DND-41 (cell line): ENCODE measurements at regions not wholly inside any gene's neighbourhood (a gene's known extent, or its start where the extent isn't known, plus 50 kb on each side); places are given as distances from the start of the nearest gene placed in this dataset.

ENCODE experiments used
- ATAC-seq: fragments of 200-7000 bp; cut with Tn5 transposase; 3 replicates; pipeline ENCODE4 v1.9.1; 2021; ENCODE audit warnings: low read depth; ENCODE audit not compliant: insufficient read depth
- DNase-seq: peaks from one replicate; pipeline ENCODE4 v3.0.0-alpha.2; 2020
- H2AFZ ChIP-seq: 2 replicates; pipeline ENCODE4 v1.6.0; 2012; ENCODE audit warnings: low read depth, low read length
- H3K27ac ChIP-seq: 2 replicates; pipeline ENCODE4 v1.5.1; 2012; ENCODE audit warnings: low read length, inconsistent platforms
- H3K27me3 ChIP-seq: fragments of 200-600 bp; sonication (generic); 2 replicates; pipeline ENCODE4 v1.6.0; 2012; ENCODE audit warnings: low read length, mild to moderate bottlenecking, inconsistent platforms; ENCODE audit not compliant: insufficient read depth, poor library complexity
- H3K36me3 ChIP-seq: 2 replicates; pipeline ENCODE4 v1.5.1; 2012; ENCODE audit warnings: low read length, inconsistent platforms; ENCODE audit not compliant: insufficient read depth
- H3K4me1 ChIP-seq: 2 replicates; pipeline ENCODE4 v1.5.1; 2012; ENCODE audit warnings: mild to moderate bottlenecking, low read length; ENCODE audit not compliant: insufficient read depth
- H3K4me2 ChIP-seq: 2 replicates; pipeline ENCODE4 v1.6.0; 2012; ENCODE audit warnings: mild to moderate bottlenecking, moderate library complexity, low read length, inconsistent platforms; ENCODE audit not compliant: insufficient read depth
- H3K4me3 ChIP-seq, 2 experiments: fragments of 200-600 bp in 1 of 2; shearing (Covaris generic) in 1 of 2; 2 replicates each; pipeline ENCODE4 v1.5.1; 2012 to 2016; ENCODE audit warnings: inconsistent platforms in 2 of 2, low read length in 2 of 2, mild to moderate bottlenecking in 2 of 2, low read depth in 1 of 2, moderate library complexity in 1 of 2
- H3K79me2 ChIP-seq: 2 replicates; pipeline ENCODE4 v1.6.0; 2012; ENCODE audit warnings: low read length, inconsistent platforms; ENCODE audit not compliant: insufficient read depth
- H3K9ac ChIP-seq: 2 replicates; pipeline ENCODE4 v1.6.0; 2012; ENCODE audit warnings: low read depth, mild to moderate bottlenecking, inconsistent platforms, low read length, moderate library complexity
- H3K9me3 ChIP-seq: 2 replicates; pipeline ENCODE4 v1.5.1; 2012; ENCODE audit warnings: low read length, moderate library complexity, mild to moderate bottlenecking, inconsistent platforms; ENCODE audit not compliant: insufficient read depth, severe bottlenecking
- H4K20me1 ChIP-seq: 2 replicates; pipeline ENCODE4 v1.6.0; 2012; ENCODE audit warnings: low read length; ENCODE audit not compliant: insufficient read depth
- EZH2 ChIP-seq: IDR thresholded peaks from 3 replicates; pipeline ENCODE4 v1.6.1; 2012; ENCODE audit warnings: borderline replicate concordance, low read depth, mild to moderate bottlenecking, moderate library complexity, low read length, inconsistent platforms; ENCODE audit not compliant: severe bottlenecking
- TF ChIP-seq, protein P1 (sequence below): IDR thresholded peaks from 2 replicates; pipeline ENCODE4 v1.5.1; 2012; ENCODE audit warnings: borderline replicate concordance, low read length, moderate library complexity, mild to moderate bottlenecking; ENCODE audit not compliant: poor library complexity, severe bottlenecking; ENCODE audit errors: extremely low read depth

GRCh38 chr3:182621435-182622240 lies 171.7 kb upstream of the ATP11B start:
- Histone ChIP-seq H3K36me3 (no peaks in the 10 kb centered on the region), H3K4me3 (no peak overlapping the region), H3K4me2 (no peak overlapping the region), H3K9me3 (no peaks in the 10 kb centered on the region), H3K27me3 (peaks cover 12% of the 10 kb centered on the region), H3K9ac (no peak overlapping the region), H3K4me1 (no peaks in the 10 kb centered on the region), H4K20me1 (no peaks in the 10 kb centered on the region), H2AFZ (no peak overlapping the region), H3K79me2 (no peaks in the 10 kb centered on the region), H3K27ac (no peak overlapping the region)
- no peak for TF ChIP-seq EZH2
- TF ChIP-seq, protein P1, sequence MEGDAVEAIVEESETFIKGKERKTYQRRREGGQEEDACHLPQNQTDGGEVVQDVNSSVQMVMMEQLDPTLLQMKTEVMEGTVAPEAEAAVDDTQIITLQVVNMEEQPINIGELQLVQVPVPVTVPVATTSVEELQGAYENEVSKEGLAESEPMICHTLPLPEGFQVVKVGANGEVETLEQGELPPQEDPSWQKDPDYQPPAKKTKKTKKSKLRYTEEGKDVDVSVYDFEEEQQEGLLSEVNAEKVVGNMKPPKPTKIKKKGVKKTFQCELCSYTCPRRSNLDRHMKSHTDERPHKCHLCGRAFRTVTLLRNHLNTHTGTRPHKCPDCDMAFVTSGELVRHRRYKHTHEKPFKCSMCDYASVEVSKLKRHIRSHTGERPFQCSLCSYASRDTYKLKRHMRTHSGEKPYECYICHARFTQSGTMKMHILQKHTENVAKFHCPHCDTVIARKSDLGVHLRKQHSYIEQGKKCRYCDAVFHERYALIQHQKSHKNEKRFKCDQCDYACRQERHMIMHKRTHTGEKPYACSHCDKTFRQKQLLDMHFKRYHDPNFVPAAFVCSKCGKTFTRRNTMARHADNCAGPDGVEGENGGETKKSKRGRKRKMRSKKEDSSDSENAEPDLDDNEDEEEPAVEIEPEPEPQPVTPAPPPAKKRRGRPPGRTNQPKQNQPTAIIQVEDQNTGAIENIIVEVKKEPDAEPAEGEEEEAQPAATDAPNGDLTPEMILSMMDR, result peak; percentile 28
- no peak for DNase-seq
- no peak for ATAC-seq

DNA sequence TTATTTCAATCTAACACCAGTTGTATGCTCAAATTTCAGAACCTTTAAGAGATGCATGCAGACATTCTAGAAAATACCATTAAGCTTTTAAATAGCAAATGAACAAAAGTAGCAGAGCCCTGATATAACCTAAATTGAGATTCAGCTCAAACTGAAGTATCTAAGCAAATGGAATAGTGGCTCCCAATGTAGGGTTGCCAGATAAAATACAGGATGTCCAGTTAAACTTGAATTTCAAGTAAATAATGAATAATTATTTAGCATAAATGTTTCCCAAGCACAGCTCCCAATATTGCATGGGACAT lies 171.1 kb upstream of the ATP11B start:
- H3K4me1 ChIP-seq, result no peaks in the 10 kb centered on the region
- H3K9me3 ChIP-seq, result no peaks in the 10 kb centered on the region
- TF ChIP-seq, protein P1, result peak; percentile 1
- no peak for TF ChIP-seq EZH2
- no peaks in the 10 kb centered on the region for H3K36me3 ChIP-seq
- H3K79me2 ChIP-seq, result no peaks in the 10 kb centered on the region
- H3K4me2 ChIP-seq, result no peak overlapping the region
- H3K27me3 ChIP-seq, result peaks cover 6% of the 10 kb centered on the region
- H3K27ac ChIP-seq, result no peak overlapping the region
- H4K20me1 ChIP-seq, result no peaks in the 10 kb centered on the region
- DNase-seq (no peak), ATAC-seq (no peak)
- H2AFZ ChIP-seq, result no peak overlapping the region
- no peak overlapping the region for H3K9ac ChIP-seq
- no peak overlapping the region for H3K4me3 ChIP-seq

- no peak for DNase-seq
- TF ChIP-seq, protein P1, result no peak
- H3K4me2 ChIP-seq, result no peak overlapping the region
- H3K79me2 ChIP-seq, result no peaks in the 10 kb centered on the region
- H3K9me3 ChIP-seq, result no peaks in the 10 kb centered on the region
- ATAC-seq, result no peak
- no peaks in the 10 kb centered on the region for H3K4me1 ChIP-seq
- no peaks in the 10 kb centered on the region for H3K27me3 ChIP-seq
- H3K36me3 ChIP-seq, result no peaks in the 10 kb centered on the region
- no peak overlapping the region for H3K9ac ChIP-seq
- no peak overlapping the region for H2AFZ ChIP-seq
- H3K4me3 ChIP-seq, result no peak overlapping the region
- no peaks in the 10 kb centered on the region for H4K20me1 ChIP-seq
- H3K27ac ChIP-seq, result no peak overlapping the region
Observed at GRCh38 chr3:182626484-182627467, 166.5 kb upstream of the ATP11B start.
